ENCODE measurements at regions not wholly inside any gene's neighbourhood (a gene's known extent, or its start where the extent isn't known, plus 50 kb on each side); places are given as distances from the start of the nearest gene placed in this dataset.

- no peak for DNase-seq (ENCODE audit: low read depth in 1 of 2, low spot score in 1 of 2)
- H3K27ac ChIP-seq (replicated peaks) = no peak overlapping the region
- TF ChIP-seq SPI1 (IDR thresholded peaks at IDR 0.05; ENCODE audit: borderline replicate concordance, low read depth) = no peak
- TF ChIP-seq, protein P1, sequence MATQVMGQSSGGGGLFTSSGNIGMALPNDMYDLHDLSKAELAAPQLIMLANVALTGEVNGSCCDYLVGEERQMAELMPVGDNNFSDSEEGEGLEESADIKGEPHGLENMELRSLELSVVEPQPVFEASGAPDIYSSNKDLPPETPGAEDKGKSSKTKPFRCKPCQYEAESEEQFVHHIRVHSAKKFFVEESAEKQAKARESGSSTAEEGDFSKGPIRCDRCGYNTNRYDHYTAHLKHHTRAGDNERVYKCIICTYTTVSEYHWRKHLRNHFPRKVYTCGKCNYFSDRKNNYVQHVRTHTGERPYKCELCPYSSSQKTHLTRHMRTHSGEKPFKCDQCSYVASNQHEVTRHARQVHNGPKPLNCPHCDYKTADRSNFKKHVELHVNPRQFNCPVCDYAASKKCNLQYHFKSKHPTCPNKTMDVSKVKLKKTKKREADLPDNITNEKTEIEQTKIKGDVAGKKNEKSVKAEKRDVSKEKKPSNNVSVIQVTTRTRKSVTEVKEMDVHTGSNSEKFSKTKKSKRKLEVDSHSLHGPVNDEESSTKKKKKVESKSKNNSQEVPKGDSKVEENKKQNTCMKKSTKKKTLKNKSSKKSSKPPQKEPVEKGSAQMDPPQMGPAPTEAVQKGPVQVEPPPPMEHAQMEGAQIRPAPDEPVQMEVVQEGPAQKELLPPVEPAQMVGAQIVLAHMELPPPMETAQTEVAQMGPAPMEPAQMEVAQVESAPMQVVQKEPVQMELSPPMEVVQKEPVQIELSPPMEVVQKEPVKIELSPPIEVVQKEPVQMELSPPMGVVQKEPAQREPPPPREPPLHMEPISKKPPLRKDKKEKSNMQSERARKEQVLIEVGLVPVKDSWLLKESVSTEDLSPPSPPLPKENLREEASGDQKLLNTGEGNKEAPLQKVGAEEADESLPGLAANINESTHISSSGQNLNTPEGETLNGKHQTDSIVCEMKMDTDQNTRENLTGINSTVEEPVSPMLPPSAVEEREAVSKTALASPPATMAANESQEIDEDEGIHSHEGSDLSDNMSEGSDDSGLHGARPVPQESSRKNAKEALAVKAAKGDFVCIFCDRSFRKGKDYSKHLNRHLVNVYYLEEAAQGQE (IDR thresholded peaks at IDR 0.05; ENCODE audit: insufficient replicate concordance, low read depth) = no peak
- no peak for TF ChIP-seq POLR2AphosphoS5 (IDR thresholded peaks at IDR 0.05; ENCODE audit: low read depth)
- peaks cover 41% of the 10 kb centered on the region for H3K27me3 ChIP-seq (ENCODE audit: insufficient read depth, poor library complexity, severe bottlenecking)
- H3K4me3 ChIP-seq (replicated peaks; ENCODE audit: insufficient read depth, low read length) = no peak overlapping the region
Observed at GRCh38 chr5:176739461-176740051, 70.8 kb upstream of the UNC5A start.

DNA sequence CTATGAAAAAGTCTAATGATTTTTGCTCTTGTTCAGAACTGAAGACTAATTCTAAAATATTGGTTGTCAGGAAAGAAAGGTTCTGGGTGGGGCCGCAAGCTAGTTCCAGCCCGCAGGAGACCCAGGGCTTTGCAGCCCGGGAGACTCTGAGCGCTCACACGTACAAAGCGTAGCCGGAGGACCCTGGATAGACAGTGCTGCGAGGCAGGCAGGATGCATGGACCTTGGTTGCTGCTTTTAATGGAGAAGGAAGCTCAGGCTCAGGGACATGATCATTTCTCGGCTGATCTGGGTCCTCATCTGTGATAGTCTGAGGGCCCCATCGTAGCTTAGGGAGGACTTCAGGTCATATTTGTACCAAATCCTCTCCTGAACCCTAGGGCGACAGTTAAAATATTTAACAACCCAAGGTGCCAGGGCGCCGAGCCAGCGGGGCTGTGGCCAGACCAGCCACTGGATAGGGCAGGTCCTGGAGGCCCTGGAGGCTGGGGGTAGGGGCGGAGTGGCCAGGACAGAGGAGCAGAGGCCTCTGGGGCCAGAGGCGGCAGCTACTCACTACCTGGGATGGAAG lies 70.1 kb upstream of the UNC5A start:
- Histone ChIP-seq H3K4me3 (replicated peaks; ENCODE audit: insufficient read depth, low read length) (no peak overlapping the region), H3K27ac (replicated peaks) (no peak overlapping the region), H3K27me3 (ENCODE audit: insufficient read depth, poor library complexity, severe bottlenecking) (peaks cover 48% of the 10 kb centered on the region)
- DNase-seq (ENCODE audit: low read depth in 1 of 2, low spot score in 1 of 2) = no peak
- TF ChIP-seq GABPA (IDR thresholded peaks at IDR 0.05; ENCODE audit: low read depth) = no peak

DNA sequence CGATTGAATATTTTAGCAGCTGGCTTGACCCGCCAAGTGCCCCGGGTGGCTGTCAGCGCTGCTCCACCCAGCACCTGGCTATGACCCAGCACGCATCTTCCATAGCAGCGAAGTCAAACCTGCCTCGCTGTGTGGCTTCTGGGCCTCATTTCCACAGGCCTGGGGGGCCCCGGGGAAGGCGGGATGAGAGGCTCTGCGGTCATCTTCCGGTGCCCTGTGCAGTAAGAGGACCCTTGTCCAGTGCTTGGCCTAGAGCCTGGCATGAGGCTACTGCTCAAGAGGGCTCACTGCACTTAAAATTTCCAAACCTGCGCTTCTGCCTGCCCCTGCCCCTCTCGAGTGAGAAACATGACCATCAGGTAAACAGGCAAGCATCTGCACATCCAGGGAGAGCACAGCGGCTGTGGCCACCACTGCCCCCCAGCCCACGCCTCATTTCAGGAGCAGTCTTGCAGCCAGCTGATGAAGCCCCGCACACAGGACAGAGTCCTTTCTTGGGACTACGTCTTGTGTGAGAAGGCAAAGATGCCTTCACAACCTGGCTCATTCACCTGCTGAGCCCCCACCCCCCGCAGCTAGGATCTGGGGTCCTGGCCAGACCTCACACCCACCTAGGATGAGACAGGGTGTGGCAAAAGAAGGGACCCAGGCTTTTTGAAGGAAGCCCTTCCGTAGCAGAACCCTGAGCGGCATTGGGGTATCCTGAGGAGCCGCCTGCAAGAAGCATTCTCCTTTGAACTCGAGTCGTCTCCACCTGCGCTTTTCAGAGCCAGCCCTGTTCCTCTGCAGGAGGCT lies 69.5 kb upstream of the UNC5A start:
- TF ChIP-seq, protein P1 (IDR thresholded peaks at IDR 0.05; ENCODE audit: insufficient replicate concordance, low read depth) = no peak
- TF ChIP-seq SPI1 (IDR thresholded peaks at IDR 0.05; ENCODE audit: borderline replicate concordance, low read depth) = no peak
- TF ChIP-seq GABPA (IDR thresholded peaks at IDR 0.05; ENCODE audit: low read depth) = no peak
- no peak for TF ChIP-seq POLR2AphosphoS5 (IDR thresholded peaks at IDR 0.05; ENCODE audit: low read depth)
- TF ChIP-seq, protein P2, sequence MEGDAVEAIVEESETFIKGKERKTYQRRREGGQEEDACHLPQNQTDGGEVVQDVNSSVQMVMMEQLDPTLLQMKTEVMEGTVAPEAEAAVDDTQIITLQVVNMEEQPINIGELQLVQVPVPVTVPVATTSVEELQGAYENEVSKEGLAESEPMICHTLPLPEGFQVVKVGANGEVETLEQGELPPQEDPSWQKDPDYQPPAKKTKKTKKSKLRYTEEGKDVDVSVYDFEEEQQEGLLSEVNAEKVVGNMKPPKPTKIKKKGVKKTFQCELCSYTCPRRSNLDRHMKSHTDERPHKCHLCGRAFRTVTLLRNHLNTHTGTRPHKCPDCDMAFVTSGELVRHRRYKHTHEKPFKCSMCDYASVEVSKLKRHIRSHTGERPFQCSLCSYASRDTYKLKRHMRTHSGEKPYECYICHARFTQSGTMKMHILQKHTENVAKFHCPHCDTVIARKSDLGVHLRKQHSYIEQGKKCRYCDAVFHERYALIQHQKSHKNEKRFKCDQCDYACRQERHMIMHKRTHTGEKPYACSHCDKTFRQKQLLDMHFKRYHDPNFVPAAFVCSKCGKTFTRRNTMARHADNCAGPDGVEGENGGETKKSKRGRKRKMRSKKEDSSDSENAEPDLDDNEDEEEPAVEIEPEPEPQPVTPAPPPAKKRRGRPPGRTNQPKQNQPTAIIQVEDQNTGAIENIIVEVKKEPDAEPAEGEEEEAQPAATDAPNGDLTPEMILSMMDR (IDR thresholded peaks at IDR 0.05; ENCODE audit: insufficient read depth, low read length) = no peak
- H3K4me3 ChIP-seq (replicated peaks; ENCODE audit: insufficient read depth, low read length) = no peak overlapping the region
- no peak overlapping the region for H3K27ac ChIP-seq (replicated peaks)
- no peak for DNase-seq (ENCODE audit: low read depth in 1 of 2, low spot score in 1 of 2)
- peaks cover 51% of the 10 kb centered on the region for H3K27me3 ChIP-seq (ENCODE audit: insufficient read depth, poor library complexity, severe bottlenecking)

DNA sequence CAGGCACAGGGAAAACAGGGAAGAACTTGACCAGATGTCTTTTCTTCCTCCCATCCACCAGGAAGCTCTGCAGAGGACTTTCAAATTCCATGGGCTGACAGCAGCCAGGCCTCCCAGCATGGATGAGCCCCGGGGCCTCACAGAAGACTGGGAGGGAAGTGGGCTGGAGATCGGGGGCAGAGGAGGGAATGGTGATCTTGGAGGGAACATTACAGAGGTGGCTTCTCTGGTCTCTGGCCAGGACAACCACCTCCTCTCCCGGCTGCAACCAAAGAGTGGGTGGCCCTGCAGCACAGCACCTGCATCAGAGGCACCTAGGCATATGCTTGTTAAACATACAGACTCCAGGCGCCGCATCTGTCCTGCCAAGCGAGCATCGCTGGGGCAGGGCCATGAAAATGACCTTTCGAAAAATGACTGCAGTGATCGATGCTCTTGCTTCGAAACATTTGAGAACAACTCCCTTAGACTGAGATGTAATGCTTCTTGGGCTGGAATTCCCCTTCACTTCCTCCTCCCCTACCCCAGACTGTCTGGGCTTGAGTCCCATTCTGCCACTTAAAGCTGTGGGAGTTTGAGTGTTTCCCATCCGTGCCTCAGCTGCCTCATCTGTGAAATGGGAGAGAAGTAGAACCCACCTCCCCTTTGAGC lies 68.7 kb upstream of the UNC5A start:
- Histone ChIP-seq H3K27me3 (ENCODE audit: insufficient read depth, poor library complexity, severe bottlenecking) (peaks cover 53% of the 10 kb centered on the region), H3K4me3 (replicated peaks; ENCODE audit: insufficient read depth, low read length) (no peak overlapping the region), H3K27ac (replicated peaks) (no peak overlapping the region)
- TF ChIP-seq SPI1 (IDR thresholded peaks at IDR 0.05; ENCODE audit: borderline replicate concordance, low read depth) = no peak
- TF ChIP-seq GABPA (IDR thresholded peaks at IDR 0.05; ENCODE audit: low read depth) = no peak
- TF ChIP-seq, protein P2 (IDR thresholded peaks at IDR 0.05; ENCODE audit: insufficient read depth, low read length) = no peak
- TF ChIP-seq, protein P1 (IDR thresholded peaks at IDR 0.05; ENCODE audit: insufficient replicate concordance, low read depth) = no peak
- no peak for TF ChIP-seq POLR2AphosphoS5 (IDR thresholded peaks at IDR 0.05; ENCODE audit: low read depth)
- DNase-seq (ENCODE audit: low read depth in 1 of 2, low spot score in 1 of 2) = no peak

Measured in HL-60 (cell line).